ENCODE measurements at regions not wholly inside any gene's neighbourhood (a gene's known extent, or its start where the extent isn't known, plus 50 kb on each side); places are given as distances from the start of the nearest gene placed in this dataset.
"Not testable (repeated sequence)": the region's sequence is repeated elsewhere in the genome, so short reads cannot be mapped to it uniquely, and the experiment has no call there.

DNA sequence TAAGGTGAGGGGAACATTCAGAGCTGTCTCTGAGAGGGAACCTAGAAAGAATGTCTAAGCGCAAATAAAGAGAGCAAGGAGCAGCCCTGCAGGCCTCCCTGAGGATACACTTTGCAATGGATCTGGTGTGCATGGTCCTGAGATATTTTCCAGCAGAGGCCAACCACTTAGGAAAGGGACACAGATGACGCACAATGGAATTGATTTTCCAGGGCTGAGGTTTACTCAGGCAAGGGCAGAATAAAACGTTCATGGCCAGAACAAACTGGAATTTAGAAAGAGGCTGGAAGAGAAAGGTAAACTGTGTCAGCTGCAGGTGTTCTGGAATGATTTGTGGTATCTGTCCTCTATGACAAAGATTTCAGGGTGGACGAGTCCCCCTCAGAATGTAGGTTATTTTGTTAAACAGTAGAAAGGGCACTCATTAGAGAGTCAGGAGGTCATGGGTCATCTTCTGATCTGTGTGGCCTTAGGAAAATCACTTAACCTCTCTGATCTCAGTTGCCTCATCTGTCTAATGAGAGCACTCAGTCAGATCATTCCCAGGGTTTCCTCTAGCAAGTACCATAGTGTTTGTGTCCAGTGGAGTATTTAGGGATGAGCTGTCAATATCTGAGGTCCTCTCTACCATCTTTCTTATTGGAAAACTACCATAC, 61.8 kb upstream of the PGBD5 start:
- Histone ChIP-seq H3K4me3 (no peak overlapping the region), H3K36me3 (no peaks in the 10 kb centered on the region), H3K4me1 (no peaks in the 10 kb centered on the region), H3K27me3 (no peaks in the 10 kb centered on the region), H3K27ac (no peak overlapping the region), H3K9me3 (no peaks in the 10 kb centered on the region)
- TF ChIP-seq CTCF (IDR thresholded peaks at IDR 0.05) (no peak), POLR2A (IDR thresholded peaks at IDR 0.05) (no peak)
- intact Hi-C loops (cut with DNase I; ENCODE audit: low total_unique reads) = no loop called here
- DNase-seq = no peak

DNA sequence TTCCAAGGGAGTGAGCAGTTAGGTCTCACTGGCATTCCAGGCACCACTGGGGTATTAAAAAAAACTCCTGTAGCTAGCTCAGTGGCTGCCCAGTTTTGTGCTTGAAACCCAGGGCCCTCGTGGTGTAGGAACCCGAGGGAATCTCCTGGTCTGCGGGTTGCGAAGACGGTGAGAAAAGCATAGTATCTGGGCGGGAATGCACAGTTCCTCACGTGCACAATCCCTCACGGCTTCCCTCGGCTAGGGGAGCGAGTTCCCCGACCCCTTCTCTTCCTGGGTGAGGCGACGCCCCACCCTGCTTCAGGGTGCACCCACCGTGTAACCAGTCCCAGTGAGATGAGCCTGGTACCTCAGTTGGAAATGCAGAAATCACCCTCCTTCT, 50.5 kb upstream of the PGBD5 start:
- TF ChIP-seq POLR2A (IDR thresholded peaks at IDR 0.05) (no peak), CTCF (IDR thresholded peaks at IDR 0.05) (no peak)
- Histone ChIP-seq H3K27me3 (no peaks in the 10 kb centered on the region), H3K27ac (no peak overlapping the region), H3K4me1 (no peaks in the 10 kb centered on the region), H3K4me3 (no peak overlapping the region), H3K36me3 (no peaks in the 10 kb centered on the region), H3K9me3 (no peaks in the 10 kb centered on the region)
- DNase-seq = no peak
- intact Hi-C loops (cut with DNase I; ENCODE audit: low total_unique reads) = no loop called here

- H3K9me3 ChIP-seq; H3K27ac ChIP-seq; H3K36me3 ChIP-seq; H3K4me3 ChIP-seq; H3K27me3 ChIP-seq; intact Hi-C loops (cut with DNase I; ENCODE audit: low total_unique reads); DNase-seq; H3K4me1 ChIP-seq: not testable (repeated sequence)
Observed at GRCh38 chr1:230475856-230476621, 49.9 kb upstream of the PGBD5 start.
